Pancreas (tissue), 10 donors: ENCODE measurements at regions not wholly inside any gene's neighbourhood (a gene's known extent, or its start where the extent isn't known, plus 50 kb on each side); places are given as distances from the start of the nearest gene placed in this dataset.
"Not testable (repeated sequence)": the region's sequence is repeated elsewhere in the genome, so short reads cannot be mapped to it uniquely, and the experiment has no call there.

Source experiments
- ATAC-seq, 4 donors: fragments of 200-7000 bp; cut with Tn5 transposase; one replicate each; pipeline versions ENCODE4 v1.8.0 to v1.9.1; 2020; ENCODE audit warnings: mild to moderate bottlenecking in 4 of 4, moderate library complexity in 4 of 4
- DNase-seq, 6 donors: peaks; one replicate each; pipeline ENCODE4 v3.0.0-alpha.2; 2020
- FAIRE-seq: peaks from 2 replicates; lab custom pipeline; 2012; peaks lifted over from hg19 to GRCh38; lab: Jason Lieb, UNC
- H3K27ac ChIP-seq, 4 donors: fragments of 200-600 bp; sonication (generic); 1 replicate in 3 of 4; 2 replicates in 1 of 4; pipeline versions ENCODE4 v1.5.0 to v1.8.0; 2020
- H3K27me3 ChIP-seq, 4 donors: fragments of 200-600 bp; one replicate each; pipeline ENCODE4 v1.8.0; 2021
- H3K36me3 ChIP-seq, 3 donors: fragments of 200-600 bp; sonication (generic) in 1 of 3; one replicate each; pipeline versions ENCODE4 v1.5.0 to v1.8.0; 2020 to 2021
- H3K4me1 ChIP-seq, 3 donors: fragments of 200-600 bp; one replicate each; pipeline ENCODE4 v1.8.0; 2021
- H3K4me3 ChIP-seq, 4 donors: fragments of 200-600 bp; sonication (generic) in 2 of 4; one replicate each; pipeline versions ENCODE4 v1.5.0 to v1.8.0; 2020 to 2021
- H3K9me3 ChIP-seq, 4 donors: fragments of 200-600 bp; one replicate each; pipeline ENCODE4 v1.8.0; 2021
- CTCF ChIP-seq, 4 donors: fragments of 200-600 bp; sonication (generic) in 3 of 4; IDR thresholded peaks; one replicate each; pipeline versions ENCODE4 v1.5.0 to v1.8.0; 2021; ENCODE audit warnings: antibody characterized with exemption in 4 of 4
- WGBS, 2 donors: extraction: QIAGEN DNeasy Blood & Tissue Kit; methylation state at CpG; one replicate each; pipeline ENCODE4 v1.1.7; 2013; 5-methylcytosine and 5-hydroxymethylcytosine counted together
- intact Hi-C, 3 donors: fragments of 100-400 bp; cut with DNase I; formaldehyde crosslinking; loops; one replicate each; pipeline versions ENCODE4 v1.11.1 to v1.14.2; 2022
- donor health status: healthy with polysubstance abuse.
- donor health status: DM: no; HTN: no; CAD: no; lungs with moderate emphysema.
- donor health status: DM: no; HTN: no; CAD: no.
- donor health status: control.
- donor health status: control.
- donor health status: Bipolar disorder and iron deficiency.
- donor health status: DM: yes; HTN: yes; CAD: no.
- donor health status: DM: no; HTN: no; CAD: no.
- donor health status: DM: no; HTN: no; CAD: no.
- donor health status: DM: yes; HTN: yes; CAD: no.

GRCh38 chr10:71912431-71912830 lies 51.8 kb upstream of the CHST3 start:
- H3K4me3 ChIP-seq = no peak overlapping the region
- no peak for FAIRE-seq
- no peaks in the 10 kb centered on the region for H3K4me1 ChIP-seq
- H3K36me3 ChIP-seq = no peaks in the 10 kb centered on the region
- no peaks in the 10 kb centered on the region for H3K27me3 ChIP-seq
- H3K9me3 ChIP-seq = no peaks in the 10 kb centered on the region
- no peak overlapping the region for H3K27ac ChIP-seq
- WGBS, 2 donors = 73 to 90% methylated on average over 2 of the region's 2 CpGs
- no peak for DNase-seq
- no peak for TF ChIP-seq CTCF (IDR thresholded peaks at IDR 0.05)
- intact Hi-C loops = no loop called here
- no peak for ATAC-seq

GRCh38 chr10:71911296-71911953 lies 52.8 kb upstream of the CHST3 start:
- Histone ChIP-seq H3K27ac (no peak overlapping the region), H3K4me1 (no peaks in the 10 kb centered on the region), H3K27me3 (no peaks in the 10 kb centered on the region), H3K36me3 (no peaks in the 10 kb centered on the region), H3K4me3 (no peak overlapping the region), H3K9me3 (no peaks in the 10 kb centered on the region)
- no peak for ATAC-seq
- WGBS, 2 donors = 76 to 87% methylated on average over 10 of the region's 10 CpGs
- TF ChIP-seq CTCF (IDR thresholded peaks at IDR 0.05) = no peak
- no peak for DNase-seq
- intact Hi-C loops = no loop called here
- no peak for FAIRE-seq

- no peaks in the 10 kb centered on the region for H3K9me3 ChIP-seq
- ATAC-seq (no peak), FAIRE-seq (no peak), DNase-seq (no peak)
- no peak overlapping the region for H3K27ac ChIP-seq
- no peaks in the 10 kb centered on the region for H3K4me1 ChIP-seq
- intact Hi-C loops = loop anchor here in 1 of 3 donors (10.0 kb wide), 1 partner anchor 435 kb away; no protein-coding TSS in a partner anchor
- no peaks in the 10 kb centered on the region for H3K36me3 ChIP-seq
- H3K27me3 ChIP-seq = no peaks in the 10 kb centered on the region
- H3K4me3 ChIP-seq = no peak overlapping the region
- TF ChIP-seq CTCF (IDR thresholded peaks at IDR 0.05) = no peak
- 71 to 77% methylated on average over 8 of the region's 8 CpGs for WGBS, 2 donors
These were observed 54.7 kb upstream of the CHST3 start for GRCh38 chr10:71909399-71910083.

GRCh38 chr10:71908998-71909397 lies 55.2 kb upstream of the CHST3 start:
- H3K9me3 ChIP-seq = no peaks in the 10 kb centered on the region
- ATAC-seq (no peak), FAIRE-seq (no peak), DNase-seq (no peak)
- intact Hi-C loops = loop anchor here in 1 of 3 donors (10.0 kb wide), 1 partner anchor 436 kb away; no protein-coding TSS in a partner anchor
- H3K27me3 ChIP-seq = no peaks in the 10 kb centered on the region
- WGBS, 2 donors = 70 to 74% methylated on average over 5 of the region's 5 CpGs
- H3K36me3 ChIP-seq = no peaks in the 10 kb centered on the region
- H3K4me1 ChIP-seq = no peaks in the 10 kb centered on the region
- H3K27ac ChIP-seq = no peak overlapping the region
- no peak overlapping the region for H3K4me3 ChIP-seq
- TF ChIP-seq CTCF (IDR thresholded peaks at IDR 0.05) = no peak

- ATAC-seq (no peak), DNase-seq (no peak), FAIRE-seq (no peak)
- intact Hi-C loops = loop anchor here in 1 of 3 donors (10.0 kb wide), 1 partner anchor 440 kb away; no protein-coding TSS in a partner anchor
- no peaks in the 10 kb centered on the region for H3K9me3 ChIP-seq
- H3K27me3 ChIP-seq = no peaks in the 10 kb centered on the region
- 94 to 100% methylated on average over 1 of the region's 1 CpG for WGBS, 2 donors
- no peak for TF ChIP-seq CTCF (IDR thresholded peaks at IDR 0.05)
- no peak overlapping the region for H3K4me3 ChIP-seq
- H3K36me3 ChIP-seq = no peaks in the 10 kb centered on the region
- H3K27ac ChIP-seq = no peak overlapping the region
- H3K4me1 ChIP-seq = no peaks in the 10 kb centered on the region
These were observed 54.1 kb upstream of the PSAP start for GRCh38 chr10:71905164-71905563.

- 77 to 81% methylated on average over 13 of the region's 13 CpGs for WGBS, 2 donors
- peak in 1 of 4 donors; percentile 22 for ATAC-seq
These were observed 52.7 kb upstream of the PSAP start for GRCh38 chr10:71903636-71904250.

More at GRCh38 chr10:71903636-71904250, 52.7 kb upstream of the PSAP start:
- not testable (repeated sequence) for FAIRE-seq, H3K27me3 ChIP-seq, H3K36me3 ChIP-seq, DNase-seq, H3K4me1 ChIP-seq, H3K27ac ChIP-seq, H3K4me3 ChIP-seq, H3K9me3 ChIP-seq
- intact Hi-C loops = loop anchor here in 2 of 3 donors (5.0 to 10.0 kb wide), 2 partner anchors 139 to 441 kb away; no protein-coding TSS in a partner anchor
